MG63 (cell line): ENCODE measurements at regions not wholly inside any gene's neighbourhood (a gene's known extent, or its start where the extent isn't known, plus 50 kb on each side); places are given as distances from the start of the nearest gene placed in this dataset.
"Not testable (repeated sequence)": the region's sequence is repeated elsewhere in the genome, so short reads cannot be mapped to it uniquely, and the experiment has no call there.

Experiments used
- DNase-seq: peaks from one replicate; pipeline ENCODE4 v3.0.0-alpha.2; 2020
- H3K27me3 ChIP-seq: fragments of 250-450 bp; sonication (Bioruptor Pico); 2 replicates; pipeline ENCODE4 v1.5.1; 2020; ENCODE audit warnings: mild to moderate bottlenecking, moderate library complexity
- H3K36me3 ChIP-seq: fragments of 250-450 bp; sonication (Bioruptor Pico); 2 replicates; pipeline ENCODE4 v1.5.1; 2020; ENCODE audit warnings: mild to moderate bottlenecking, moderate library complexity
- H3K4me3 ChIP-seq: fragments of 250-450 bp; sonication (Bioruptor Pico); 2 replicates; pipeline ENCODE4 v1.5.1; 2020; ENCODE audit warnings: mild to moderate bottlenecking, moderate library complexity
- H3K9me3 ChIP-seq: fragments of 250-450 bp; sonication (Bioruptor Pico); 2 replicates; pipeline ENCODE4 v1.5.1; 2020; ENCODE audit warnings: mild to moderate bottlenecking, moderate library complexity

GRCh38 chr6:109269057-109269456 lies 113.2 kb downstream of the CD164 start:
- Histone ChIP-seq H3K9me3 (no peaks in the 10 kb centered on the region), H3K27me3 (no peaks in the 10 kb centered on the region), H3K4me3 (no peak overlapping the region), H3K36me3 (no peaks in the 10 kb centered on the region)
- no peak for DNase-seq

- Histone ChIP-seq H3K4me3 (no peak overlapping the region), H3K27me3 (no peaks in the 10 kb centered on the region), H3K9me3 (no peaks in the 10 kb centered on the region), H3K36me3 (no peaks in the 10 kb centered on the region)
- DNase-seq = no peak
These were observed 116.7 kb downstream of the CD164 start for GRCh38 chr6:109265530-109265929.

- Histone ChIP-seq H3K9me3 (no peaks in the 10 kb centered on the region), H3K27me3 (no peaks in the 10 kb centered on the region), H3K36me3 (no peaks in the 10 kb centered on the region), H3K4me3 (no peak overlapping the region)
- DNase-seq = no peak
These were observed 118.2 kb downstream of the CD164 start for GRCh38 chr6:109263873-109264700.

- no peaks in the 10 kb centered on the region for H3K9me3 ChIP-seq
- H3K27me3 ChIP-seq = no peaks in the 10 kb centered on the region
- H3K4me3 ChIP-seq = no peak overlapping the region
- no peak for DNase-seq
- H3K36me3 ChIP-seq = no peaks in the 10 kb centered on the region
These were observed 120.0 kb downstream of the CD164 start for GRCh38 chr6:109262261-109262660.

- H3K4me3 ChIP-seq = no peak overlapping the region
- no peaks in the 10 kb centered on the region for H3K27me3 ChIP-seq
- no peaks in the 10 kb centered on the region for H3K36me3 ChIP-seq
- no peak for DNase-seq
- no peaks in the 10 kb centered on the region for H3K9me3 ChIP-seq
These were observed 120.5 kb downstream of the CD164 start for GRCh38 chr6:109261811-109262210.

GRCh38 chr6:109260701-109261100 lies 121.6 kb downstream of the CD164 start:
- DNase-seq = no peak
- no peaks in the 10 kb centered on the region for H3K9me3 ChIP-seq
- no peaks in the 10 kb centered on the region for H3K36me3 ChIP-seq
- H3K4me3 ChIP-seq = no peak overlapping the region
- no peaks in the 10 kb centered on the region for H3K27me3 ChIP-seq

GRCh38 chr6:109260126-109260525 lies 122.1 kb downstream of the CD164 start:
- Histone ChIP-seq H3K27me3 (no peaks in the 10 kb centered on the region), H3K36me3 (no peaks in the 10 kb centered on the region), H3K4me3 (no peak overlapping the region), H3K9me3 (no peaks in the 10 kb centered on the region)
- no peak for DNase-seq

GRCh38 chr6:109258129-109258528 lies 124.1 kb downstream of the CD164 start:
- no peak for DNase-seq
- H3K36me3 ChIP-seq = no peaks in the 10 kb centered on the region
- H3K4me3 ChIP-seq = no peak overlapping the region
- no peaks in the 10 kb centered on the region for H3K27me3 ChIP-seq
- no peaks in the 10 kb centered on the region for H3K9me3 ChIP-seq

- no peaks in the 10 kb centered on the region for H3K9me3 ChIP-seq
- no peak for DNase-seq
- H3K36me3 ChIP-seq = no peaks in the 10 kb centered on the region
- H3K4me3 ChIP-seq = no peak overlapping the region
- no peaks in the 10 kb centered on the region for H3K27me3 ChIP-seq
These were observed 124.8 kb downstream of the CD164 start for GRCh38 chr6:109257494-109257893.

GRCh38 chr6:109255946-109256640 lies 126.2 kb downstream of the CD164 start:
- H3K36me3 ChIP-seq = no peaks in the 10 kb centered on the region
- H3K27me3 ChIP-seq = no peaks in the 10 kb centered on the region
- no peaks in the 10 kb centered on the region for H3K9me3 ChIP-seq
- DNase-seq = no peak
- H3K4me3 ChIP-seq = no peak overlapping the region

- Histone ChIP-seq H3K4me3 (no peak overlapping the region), H3K36me3 (no peaks in the 10 kb centered on the region), H3K9me3 (no peaks in the 10 kb centered on the region), H3K27me3 (no peaks in the 10 kb centered on the region)
- no peak for DNase-seq
These were observed 127.2 kb downstream of the CD164 start for GRCh38 chr6:109255087-109255486.

GRCh38 chr6:109253366-109253765 lies 128.9 kb downstream of the CD164 start:
- H3K36me3 ChIP-seq = no peaks in the 10 kb centered on the region
- H3K4me3 ChIP-seq = no peak overlapping the region
- no peaks in the 10 kb centered on the region for H3K27me3 ChIP-seq
- DNase-seq = no peak
- H3K9me3 ChIP-seq = no peaks in the 10 kb centered on the region

- no peaks in the 10 kb centered on the region for H3K9me3 ChIP-seq
- no peaks in the 10 kb centered on the region for H3K36me3 ChIP-seq
- DNase-seq = no peak
- H3K27me3 ChIP-seq = no peaks in the 10 kb centered on the region
- H3K4me3 ChIP-seq = no peak overlapping the region
These were observed 129.8 kb downstream of the CD164 start for GRCh38 chr6:109252261-109253041.

GRCh38 chr6:109251839-109252238 lies 130.4 kb downstream of the CD164 start:
- no peaks in the 10 kb centered on the region for H3K27me3 ChIP-seq
- DNase-seq = no peak
- H3K36me3 ChIP-seq = no peaks in the 10 kb centered on the region
- H3K4me3 ChIP-seq = no peak overlapping the region
- no peaks in the 10 kb centered on the region for H3K9me3 ChIP-seq

- not testable (repeated sequence) for H3K27me3 ChIP-seq, H3K4me3 ChIP-seq, DNase-seq, H3K36me3 ChIP-seq, H3K9me3 ChIP-seq
These were observed 131.6 kb downstream of the CD164 start for GRCh38 chr6:109250544-109251156.

GRCh38 chr6:109243863-109244825 lies 138.1 kb downstream of the CD164 start:
- no peak overlapping the region for H3K4me3 ChIP-seq
- DNase-seq = no peak
- H3K27me3 ChIP-seq = no peaks in the 10 kb centered on the region
- no peaks in the 10 kb centered on the region for H3K9me3 ChIP-seq
- no peaks in the 10 kb centered on the region for H3K36me3 ChIP-seq
